PC-9 (cell line): ENCODE measurements at regions not wholly inside any gene's neighbourhood (a gene's known extent, or its start where the extent isn't known, plus 50 kb on each side); places are given as distances from the start of the nearest gene placed in this dataset.

Experiments
- EZH2 ChIP-seq: fragments of 200-600 bp; sonication (generic); IDR thresholded peaks from 2 replicates; pipeline ENCODE4 v1.8.0; 2017; ENCODE audit warnings: antibody characterized with exemption, low read depth
- TF ChIP-seq, protein P1 (sequence below): fragments of 200-600 bp; sonication (generic); conservative IDR thresholded peaks from 2 replicates; pipeline ENCODE4 v1.6.1; 2017; ENCODE audit warnings: mixed run types, antibody characterized with exemption, mild to moderate bottlenecking, moderate library complexity

DNA sequence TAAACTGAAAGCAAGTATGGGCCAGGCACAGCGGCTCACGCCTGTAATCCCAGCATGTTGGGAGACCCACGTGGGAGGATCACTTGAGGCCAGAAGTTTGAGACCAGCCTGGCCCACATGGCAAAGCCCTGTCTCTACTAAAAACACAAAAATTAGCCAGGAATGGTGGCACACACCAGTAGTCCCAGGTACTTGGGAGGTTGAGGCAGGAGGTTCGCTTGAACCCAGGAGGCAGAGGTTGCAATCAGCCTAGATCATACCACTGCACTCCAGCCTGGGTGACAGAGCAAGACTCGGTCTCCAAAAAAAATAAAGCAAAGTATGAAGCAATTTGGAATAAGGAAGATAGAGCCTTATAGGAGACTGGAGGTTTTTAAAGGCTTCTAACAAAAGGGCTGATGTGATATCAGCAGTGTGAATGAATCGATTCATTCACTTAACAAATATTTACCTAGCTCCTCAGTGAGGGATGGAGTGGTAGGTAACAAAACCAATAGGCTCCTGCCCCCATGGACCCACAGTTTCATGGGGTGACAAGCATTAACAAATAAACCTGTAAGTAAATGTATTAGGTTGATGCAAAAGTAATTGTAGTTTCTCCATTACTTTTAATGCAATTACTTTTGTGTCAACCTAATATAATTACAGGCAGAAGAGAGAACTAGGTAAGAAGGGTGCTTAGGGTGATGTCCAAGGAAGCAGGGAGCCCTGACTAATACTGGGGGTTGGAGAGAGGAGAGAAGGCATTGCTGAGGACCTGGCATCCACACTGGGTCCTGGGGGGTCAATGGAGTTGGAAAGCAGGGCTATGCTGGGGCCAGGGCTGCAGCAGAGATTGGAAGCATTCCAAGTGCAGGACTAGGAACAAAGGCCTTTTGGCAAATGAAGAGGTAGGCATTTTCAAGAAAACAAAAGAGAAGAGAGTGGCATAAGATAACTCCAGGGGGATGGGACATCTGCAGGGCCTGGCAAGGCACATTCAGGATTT is 195.4 kb upstream of the ARL4C start:
- TF ChIP-seq, protein P1, sequence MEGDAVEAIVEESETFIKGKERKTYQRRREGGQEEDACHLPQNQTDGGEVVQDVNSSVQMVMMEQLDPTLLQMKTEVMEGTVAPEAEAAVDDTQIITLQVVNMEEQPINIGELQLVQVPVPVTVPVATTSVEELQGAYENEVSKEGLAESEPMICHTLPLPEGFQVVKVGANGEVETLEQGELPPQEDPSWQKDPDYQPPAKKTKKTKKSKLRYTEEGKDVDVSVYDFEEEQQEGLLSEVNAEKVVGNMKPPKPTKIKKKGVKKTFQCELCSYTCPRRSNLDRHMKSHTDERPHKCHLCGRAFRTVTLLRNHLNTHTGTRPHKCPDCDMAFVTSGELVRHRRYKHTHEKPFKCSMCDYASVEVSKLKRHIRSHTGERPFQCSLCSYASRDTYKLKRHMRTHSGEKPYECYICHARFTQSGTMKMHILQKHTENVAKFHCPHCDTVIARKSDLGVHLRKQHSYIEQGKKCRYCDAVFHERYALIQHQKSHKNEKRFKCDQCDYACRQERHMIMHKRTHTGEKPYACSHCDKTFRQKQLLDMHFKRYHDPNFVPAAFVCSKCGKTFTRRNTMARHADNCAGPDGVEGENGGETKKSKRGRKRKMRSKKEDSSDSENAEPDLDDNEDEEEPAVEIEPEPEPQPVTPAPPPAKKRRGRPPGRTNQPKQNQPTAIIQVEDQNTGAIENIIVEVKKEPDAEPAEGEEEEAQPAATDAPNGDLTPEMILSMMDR, result no peak
- TF ChIP-seq EZH2, result no peak
